Stimulated activated naive CD8-positive, alpha-beta T cell treated with anti-CD3 and anti-CD28 coated beads, Interleukin-15, Interleukin-2, amounts not matched to agents 100 ng/mL and 50 ng/mL, for 24 hours (primary cell): ENCODE measurements at regions not wholly inside any gene's neighbourhood (a gene's known extent, or its start where the extent isn't known, plus 50 kb on each side); places are given as distances from the start of the nearest gene placed in this dataset.

Experiments
- H3K27ac Mint-ChIP-seq: one replicate; pipeline ENCODE4 v1.8.0; 2021; ENCODE audit warnings: mild to moderate bottlenecking, mixed read lengths
- H3K27me3 Mint-ChIP-seq: one replicate; pipeline ENCODE4 v1.8.0; 2021; ENCODE audit warnings: mixed read lengths
- H3K36me3 Mint-ChIP-seq: one replicate; pipeline ENCODE4 v1.8.0; 2021; ENCODE audit warnings: low read depth, mixed read lengths
- H3K4me1 Mint-ChIP-seq: one replicate; pipeline ENCODE4 v1.8.0; 2021; ENCODE audit warnings: low read depth, mixed read lengths
- H3K4me3 Mint-ChIP-seq: one replicate; pipeline ENCODE4 v1.8.0; 2021; ENCODE audit warnings: mild to moderate bottlenecking, mixed read lengths
- H3K9me3 Mint-ChIP-seq: one replicate; pipeline ENCODE4 v1.8.0; 2021; ENCODE audit warnings: mixed read lengths

- Mint-ChIP-seq H3K4me1 (no peaks in the 10 kb centered on the region), H3K27ac (no peak overlapping the region), H3K4me3 (no peak overlapping the region), H3K9me3 (no peaks in the 10 kb centered on the region), H3K27me3 (no peaks in the 10 kb centered on the region), H3K36me3 (no peaks in the 10 kb centered on the region)
These were observed 280.9 kb downstream of the HRH4 start for GRCh38 chr18:24741321-24741720.

- H3K4me1 Mint-ChIP-seq: no peaks in the 10 kb centered on the region
- H3K9me3 Mint-ChIP-seq: no peaks in the 10 kb centered on the region
- H3K27ac Mint-ChIP-seq: no peak overlapping the region
- no peak overlapping the region for H3K4me3 Mint-ChIP-seq
- H3K36me3 Mint-ChIP-seq: no peaks in the 10 kb centered on the region
- no peaks in the 10 kb centered on the region for H3K27me3 Mint-ChIP-seq
These were observed 281.7 kb downstream of the HRH4 start for GRCh38 chr18:24741965-24742724.

GRCh38 chr18:24754583-24755253 lies 294.3 kb downstream of the HRH4 start:
- no peak overlapping the region for H3K4me3 Mint-ChIP-seq
- H3K27ac Mint-ChIP-seq: no peak overlapping the region
- H3K36me3 Mint-ChIP-seq: no peaks in the 10 kb centered on the region
- no peaks in the 10 kb centered on the region for H3K9me3 Mint-ChIP-seq
- peaks cover 3% of the 10 kb centered on the region for H3K27me3 Mint-ChIP-seq
- H3K4me1 Mint-ChIP-seq: no peaks in the 10 kb centered on the region

- no peaks in the 10 kb centered on the region for H3K36me3 Mint-ChIP-seq
- H3K4me1 Mint-ChIP-seq: no peaks in the 10 kb centered on the region
- no peak overlapping the region for H3K4me3 Mint-ChIP-seq
- H3K27me3 Mint-ChIP-seq: peaks cover 5% of the 10 kb centered on the region
- H3K9me3 Mint-ChIP-seq: no peaks in the 10 kb centered on the region
- H3K27ac Mint-ChIP-seq: no peak overlapping the region
These were observed 295.9 kb downstream of the HRH4 start for GRCh38 chr18:24756385-24756784.

- Mint-ChIP-seq H3K27me3 (peaks cover 5% of the 10 kb centered on the region), H3K4me1 (no peaks in the 10 kb centered on the region), H3K27ac (no peak overlapping the region), H3K36me3 (no peaks in the 10 kb centered on the region), H3K4me3 (no peak overlapping the region), H3K9me3 (no peaks in the 10 kb centered on the region)
These were observed 296.7 kb downstream of the HRH4 start for GRCh38 chr18:24757134-24757533.

- Mint-ChIP-seq H3K27me3 (peaks cover 6% of the 10 kb centered on the region), H3K4me1 (no peaks in the 10 kb centered on the region), H3K4me3 (no peak overlapping the region), H3K27ac (no peak overlapping the region), H3K36me3 (no peaks in the 10 kb centered on the region), H3K9me3 (no peaks in the 10 kb centered on the region)
These were observed 301.3 kb downstream of the HRH4 start for GRCh38 chr18:24761765-24762164.

- H3K27ac Mint-ChIP-seq: no peak overlapping the region
- no peaks in the 10 kb centered on the region for H3K36me3 Mint-ChIP-seq
- H3K4me3 Mint-ChIP-seq: no peak overlapping the region
- H3K27me3 Mint-ChIP-seq: peaks cover 11% of the 10 kb centered on the region
- no peaks in the 10 kb centered on the region for H3K9me3 Mint-ChIP-seq
- H3K4me1 Mint-ChIP-seq: no peaks in the 10 kb centered on the region
These were observed 302.1 kb downstream of the HRH4 start for GRCh38 chr18:24762511-24762910.

GRCh38 chr18:24763765-24764513 lies 303.5 kb downstream of the HRH4 start:
- Mint-ChIP-seq H3K27ac (no peak overlapping the region), H3K4me1 (no peaks in the 10 kb centered on the region)

GRCh38 chr18:24764766-24765165 lies 304.3 kb downstream of the HRH4 start:
- Mint-ChIP-seq H3K4me3 (no peak overlapping the region), H3K9me3 (no peaks in the 10 kb centered on the region), H3K27ac (no peak overlapping the region), H3K4me1 (no peaks in the 10 kb centered on the region), H3K27me3 (peaks cover 7% of the 10 kb centered on the region), H3K36me3 (no peaks in the 10 kb centered on the region)

More at GRCh38 chr18:24763765-24764513, 303.5 kb downstream of the HRH4 start:
- no peaks in the 10 kb centered on the region for H3K9me3 Mint-ChIP-seq
- H3K36me3 Mint-ChIP-seq: no peaks in the 10 kb centered on the region
- no peak overlapping the region for H3K4me3 Mint-ChIP-seq
- peaks cover 11% of the 10 kb centered on the region for H3K27me3 Mint-ChIP-seq

- H3K4me1 Mint-ChIP-seq: no peaks in the 10 kb centered on the region
- peaks cover 3% of the 10 kb centered on the region for H3K9me3 Mint-ChIP-seq
- H3K4me3 Mint-ChIP-seq: no peak overlapping the region
- peaks cover 6% of the 10 kb centered on the region for H3K27me3 Mint-ChIP-seq
- no peaks in the 10 kb centered on the region for H3K36me3 Mint-ChIP-seq
- H3K27ac Mint-ChIP-seq: no peak overlapping the region
These were observed 305.9 kb downstream of the HRH4 start for GRCh38 chr18:24766376-24766775.

GRCh38 chr18:24770311-24771024 lies 310.0 kb downstream of the HRH4 start:
- Mint-ChIP-seq H3K9me3 (peaks cover 3% of the 10 kb centered on the region), H3K4me3 (no peak overlapping the region), H3K27me3 (peaks cover 6% of the 10 kb centered on the region), H3K4me1 (no peaks in the 10 kb centered on the region), H3K27ac (no peak overlapping the region), H3K36me3 (no peaks in the 10 kb centered on the region)

GRCh38 chr18:24771300-24771699 lies 310.9 kb downstream of the HRH4 start:
- peaks cover 6% of the 10 kb centered on the region for H3K27me3 Mint-ChIP-seq
- no peak overlapping the region for H3K27ac Mint-ChIP-seq
- peaks cover 3% of the 10 kb centered on the region for H3K9me3 Mint-ChIP-seq
- no peaks in the 10 kb centered on the region for H3K36me3 Mint-ChIP-seq
- H3K4me1 Mint-ChIP-seq: no peaks in the 10 kb centered on the region
- H3K4me3 Mint-ChIP-seq: no peak overlapping the region

- no peak overlapping the region for H3K4me3 Mint-ChIP-seq
- H3K9me3 Mint-ChIP-seq: peaks cover 3% of the 10 kb centered on the region
- H3K36me3 Mint-ChIP-seq: no peaks in the 10 kb centered on the region
- no peak overlapping the region for H3K27ac Mint-ChIP-seq
- no peaks in the 10 kb centered on the region for H3K27me3 Mint-ChIP-seq
- H3K4me1 Mint-ChIP-seq: no peaks in the 10 kb centered on the region
These were observed 312.7 kb downstream of the HRH4 start for GRCh38 chr18:24773101-24773500.

- no peaks in the 10 kb centered on the region for H3K9me3 Mint-ChIP-seq
- no peaks in the 10 kb centered on the region for H3K27me3 Mint-ChIP-seq
- H3K4me1 Mint-ChIP-seq: no peaks in the 10 kb centered on the region
- H3K27ac Mint-ChIP-seq: no peak overlapping the region
- H3K4me3 Mint-ChIP-seq: no peak overlapping the region
- no peaks in the 10 kb centered on the region for H3K36me3 Mint-ChIP-seq
These were observed 315.6 kb downstream of the HRH4 start for GRCh38 chr18:24776019-24776418.
